AG04450 (cell line): ENCODE measurements at regions not wholly inside any gene's neighbourhood (a gene's known extent, or its start where the extent isn't known, plus 50 kb on each side); places are given as distances from the start of the nearest gene placed in this dataset.
"Not testable (repeated sequence)": the region's sequence is repeated elsewhere in the genome, so short reads cannot be mapped to it uniquely, and the experiment has no call there.

Experiments used
- CTCF ChIA-PET: fragments of 300-600, 350-600 bp; formaldehyde crosslinking; extraction: SDS; loops from one replicate; lab custom pipeline; 2022; ENCODE audit warnings: antibody characterized with exemption, inconsistent platforms; lab: Charles Lee
- POLR2A ChIA-PET: fragments of 350-600 bp; formaldehyde crosslinking; extraction: SDS; loops from one replicate; lab custom pipeline; 2021; ENCODE audit warnings: antibody characterized with exemption, inconsistent platforms; lab: Yijun Ruan, JAX
- DNase-seq: peaks from one replicate; pipeline ENCODE4 v3.0.0-alpha.2; 2011; ENCODE audit warnings: low read depth, low spot score
- H3K27ac ChIP-seq: one replicate; pipeline ENCODE4 v1.5.1; 2012; ENCODE audit warnings: low read depth, low read length, control low read depth
- H3K27me3 ChIP-seq: one replicate; pipeline ENCODE4 v1.6.0; 2012; ENCODE audit warnings: low read length; ENCODE audit not compliant: control insufficient read depth, insufficient read depth
- H3K4me3 ChIP-seq: 2 replicates; pipeline ENCODE4 v1.5.1; 2011; ENCODE audit warnings: mild to moderate bottlenecking, low read depth, low read length, control low read depth
- H3K9me3 ChIP-seq: 2 replicates; pipeline ENCODE4 v1.5.1; 2012; ENCODE audit warnings: low read length; ENCODE audit not compliant: control insufficient read depth, insufficient read depth
- CTCF ChIP-seq: IDR thresholded peaks from 2 replicates; pipeline ENCODE4 v1.5.1; 2011; ENCODE audit warnings: low read depth, low read length, control low read depth, inconsistent platforms

- Histone ChIP-seq H3K9me3 (0 out of 2 replicates have a peak, but pooled peaks cover 3% of the 10 kb centered on the region), H3K4me3 (no peak overlapping the region), H3K27me3 (no peaks in the 10 kb centered on the region), H3K27ac (no peak overlapping the region)
- DNase-seq, result no peak
- TF ChIP-seq CTCF, result no peak
- CTCF ChIA-PET, result no interaction called here
- POLR2A ChIA-PET, result no interaction called here
Observed at GRCh38 chrX:137930533-137930932, 364.6 kb downstream of the ZIC3 start.

- H3K27ac ChIP-seq, H3K4me3 ChIP-seq, POLR2A ChIA-PET, CTCF ChIA-PET, DNase-seq, H3K27me3 ChIP-seq, H3K9me3 ChIP-seq: not testable (repeated sequence)
Observed at GRCh38 chrX:137934214-137934613, 368.3 kb downstream of the ZIC3 start.

GRCh38 chrX:137934887-137935286, 369.0 kb downstream of the ZIC3 start:
- H3K27ac ChIP-seq, DNase-seq, H3K9me3 ChIP-seq, POLR2A ChIA-PET, CTCF ChIA-PET, H3K4me3 ChIP-seq, H3K27me3 ChIP-seq: not testable (repeated sequence)

- ChIA-PET POLR2A (no interaction called here), CTCF (no interaction called here)
- no peak for DNase-seq
- Histone ChIP-seq H3K4me3 (no peak overlapping the region), H3K27ac (no peak overlapping the region), H3K9me3 (no peaks in the 10 kb centered on the region), H3K27me3 (no peaks in the 10 kb centered on the region)
- TF ChIP-seq CTCF, result no peak
Observed at GRCh38 chrX:137945470-137945869, 379.5 kb downstream of the ZIC3 start.

GRCh38 chrX:137969191-137969590, 403.3 kb downstream of the ZIC3 start:
- Histone ChIP-seq H3K4me3 (no peak overlapping the region), H3K9me3 (no peaks in the 10 kb centered on the region), H3K27me3 (no peaks in the 10 kb centered on the region), H3K27ac (no peak overlapping the region)
- ChIA-PET CTCF (no interaction called here), POLR2A (no interaction called here)
- DNase-seq, result no peak
- no peak for TF ChIP-seq CTCF

- H3K27me3 ChIP-seq, result no peaks in the 10 kb centered on the region
- ChIA-PET CTCF (no interaction called here), POLR2A (no interaction called here)
- H3K4me3 ChIP-seq, result no peak overlapping the region
- no peak overlapping the region for H3K27ac ChIP-seq
- no peaks in the 10 kb centered on the region for H3K9me3 ChIP-seq
- DNase-seq, result no peak
- no peak for TF ChIP-seq CTCF
Observed at GRCh38 chrX:137982472-137983172, 416.7 kb downstream of the ZIC3 start.
